ENCODE measurements at regions not wholly inside any gene's neighbourhood (a gene's known extent, or its start where the extent isn't known, plus 50 kb on each side); places are given as distances from the start of the nearest gene placed in this dataset.

GRCh38 chr15:35757765-35758164 is 211.8 kb upstream of the DPH6 start:
- no peaks in the 10 kb centered on the region for H3K36me3 ChIP-seq (ENCODE audit: control insufficient read depth, insufficient read depth, low read length)
- no peak for ATAC-seq (ENCODE audit: low read depth in 2 of 2)

GRCh38 chr15:35764661-35765519 is 218.9 kb upstream of the DPH6 start:
- H3K9me3 ChIP-seq (ENCODE audit: control insufficient read depth in 2 of 2, low read length in 2 of 2) = no peaks in the 10 kb centered on the region
- Mint-ChIP-seq H3K27me3 (peaks cover 4% of the 10 kb centered on the region), H3K4me1 (no peaks in the 10 kb centered on the region), H3K36me3 (no peaks in the 10 kb centered on the region), H3K27ac (no peak overlapping the region), H3K9me3 (peaks cover 0 to 4% (median 0%) of the 10 kb centered on the region in 7 donors), H3K4me3 (no peak overlapping the region)
- DNase-seq = no peak
- H3K36me3 ChIP-seq (ENCODE audit: control insufficient read depth, insufficient read depth, low read length) = no peaks in the 10 kb centered on the region
- ATAC-seq (ENCODE audit: low read depth in 2 of 2) = no peak
- H3K4me3 ChIP-seq (ENCODE audit: low read depth, low read length) = no peak overlapping the region
- H3K4me1 ChIP-seq (ENCODE audit: control insufficient read depth, insufficient read depth, low read length, poor library complexity, severe bottlenecking) = no peaks in the 10 kb centered on the region
- H3K27me3 ChIP-seq (ENCODE audit: control insufficient read depth, insufficient read depth, low read length) = no peaks in the 10 kb centered on the region
- no peak overlapping the region for H3K27ac ChIP-seq (ENCODE audit: insufficient read depth, low read length, poor library complexity, severe bottlenecking)

More at GRCh38 chr15:35757765-35758164, 211.8 kb upstream of the DPH6 start:
- Mint-ChIP-seq H3K27me3 (peaks cover 4% of the 10 kb centered on the region), H3K9me3 (no peaks in the 10 kb centered on the region), H3K36me3 (no peaks in the 10 kb centered on the region), H3K27ac (no peak overlapping the region), H3K4me1 (no peaks in the 10 kb centered on the region), H3K4me3 (no peak overlapping the region)
- Histone ChIP-seq H3K27me3 (ENCODE audit: control insufficient read depth, insufficient read depth, low read length) (no peaks in the 10 kb centered on the region), H3K4me3 (ENCODE audit: low read depth, low read length) (no peak overlapping the region), H3K27ac (ENCODE audit: insufficient read depth, low read length, poor library complexity, severe bottlenecking) (no peak overlapping the region), H3K9me3 (ENCODE audit: control insufficient read depth in 2 of 2, low read length in 2 of 2) (no peaks in the 10 kb centered on the region), H3K4me1 (ENCODE audit: control insufficient read depth, insufficient read depth, low read length, poor library complexity, severe bottlenecking) (no peaks in the 10 kb centered on the region)
- no peak for DNase-seq

GRCh38 chr15:35768949-35769348 is 223.0 kb upstream of the DPH6 start:
- Mint-ChIP-seq H3K36me3 (no peaks in the 10 kb centered on the region), H3K27me3 (no peaks in the 10 kb centered on the region), H3K4me3 (no peak overlapping the region), H3K27ac (no peak overlapping the region), H3K9me3 (peaks cover 0 to 4% (median 0%) of the 10 kb centered on the region in 7 donors), H3K4me1 (no peaks in the 10 kb centered on the region)
- Histone ChIP-seq H3K9me3 (ENCODE audit: control insufficient read depth in 2 of 2, low read length in 2 of 2) (no peaks in the 10 kb centered on the region), H3K4me3 (ENCODE audit: low read depth, low read length) (no peak overlapping the region), H3K4me1 (ENCODE audit: control insufficient read depth, insufficient read depth, low read length, poor library complexity, severe bottlenecking) (no peaks in the 10 kb centered on the region), H3K27me3 (ENCODE audit: control insufficient read depth, insufficient read depth, low read length) (no peaks in the 10 kb centered on the region), H3K36me3 (ENCODE audit: control insufficient read depth, insufficient read depth, low read length) (no peaks in the 10 kb centered on the region), H3K27ac (ENCODE audit: insufficient read depth, low read length, poor library complexity, severe bottlenecking) (no peak overlapping the region)
- no peak for ATAC-seq (ENCODE audit: low read depth in 2 of 2)
- DNase-seq = no peak

- H3K9me3 Mint-ChIP-seq = peaks cover 0 to 4% (median 0%) of the 10 kb centered on the region in 7 donors
- no peaks in the 10 kb centered on the region for H3K4me1 Mint-ChIP-seq
- H3K4me3 Mint-ChIP-seq = no peak overlapping the region
- Histone ChIP-seq H3K4me1 (ENCODE audit: control insufficient read depth, insufficient read depth, low read length, poor library complexity, severe bottlenecking) (no peaks in the 10 kb centered on the region), H3K27me3 (ENCODE audit: control insufficient read depth, insufficient read depth, low read length) (no peaks in the 10 kb centered on the region), H3K27ac (ENCODE audit: insufficient read depth, low read length, poor library complexity, severe bottlenecking) (no peak overlapping the region), H3K9me3 (ENCODE audit: control insufficient read depth in 2 of 2, low read length in 2 of 2) (no peaks in the 10 kb centered on the region), H3K36me3 (ENCODE audit: control insufficient read depth, insufficient read depth, low read length) (no peaks in the 10 kb centered on the region), H3K4me3 (ENCODE audit: low read depth, low read length) (no peak overlapping the region)
- DNase-seq = no peak
- H3K36me3 Mint-ChIP-seq = no peaks in the 10 kb centered on the region
- no peak overlapping the region for H3K27ac Mint-ChIP-seq
- no peaks in the 10 kb centered on the region for H3K27me3 Mint-ChIP-seq
- no peak for ATAC-seq (ENCODE audit: low read depth in 2 of 2)
Measured at GRCh38 chr15:35769656-35770055, 223.7 kb upstream of the DPH6 start.

GRCh38 chr15:35771746-35772442 is 225.9 kb upstream of the DPH6 start:
- Mint-ChIP-seq H3K27me3 (no peaks in the 10 kb centered on the region), H3K9me3 (peaks cover 0 to 2% (median 0%) of the 10 kb centered on the region in 7 donors), H3K4me1 (no peaks in the 10 kb centered on the region), H3K4me3 (no peak overlapping the region), H3K36me3 (no peaks in the 10 kb centered on the region), H3K27ac (no peak overlapping the region)
- no peak for DNase-seq
- no peak overlapping the region for H3K27ac ChIP-seq (ENCODE audit: insufficient read depth, low read length, poor library complexity, severe bottlenecking)
- no peaks in the 10 kb centered on the region for H3K27me3 ChIP-seq (ENCODE audit: control insufficient read depth, insufficient read depth, low read length)
- no peaks in the 10 kb centered on the region for H3K36me3 ChIP-seq (ENCODE audit: control insufficient read depth, insufficient read depth, low read length)
- H3K4me3 ChIP-seq (ENCODE audit: low read depth, low read length) = no peak overlapping the region
- no peaks in the 10 kb centered on the region for H3K9me3 ChIP-seq (ENCODE audit: control insufficient read depth in 2 of 2, low read length in 2 of 2)
- no peak for ATAC-seq (ENCODE audit: low read depth in 2 of 2)
- no peaks in the 10 kb centered on the region for H3K4me1 ChIP-seq (ENCODE audit: control insufficient read depth, insufficient read depth, low read length, poor library complexity, severe bottlenecking)

- no peak for ATAC-seq (ENCODE audit: low read depth in 2 of 2)
- Mint-ChIP-seq H3K4me3 (no peak overlapping the region), H3K36me3 (no peaks in the 10 kb centered on the region), H3K27me3 (no peaks in the 10 kb centered on the region), H3K4me1 (no peaks in the 10 kb centered on the region), H3K27ac (no peak overlapping the region), H3K9me3 (no peaks in the 10 kb centered on the region)
- no peak for DNase-seq
- Histone ChIP-seq H3K27ac (ENCODE audit: insufficient read depth, low read length, poor library complexity, severe bottlenecking) (no peak overlapping the region), H3K36me3 (ENCODE audit: control insufficient read depth, insufficient read depth, low read length) (no peaks in the 10 kb centered on the region), H3K9me3 (ENCODE audit: control insufficient read depth in 2 of 2, low read length in 2 of 2) (no peaks in the 10 kb centered on the region), H3K27me3 (ENCODE audit: control insufficient read depth, insufficient read depth, low read length) (no peaks in the 10 kb centered on the region), H3K4me1 (ENCODE audit: control insufficient read depth, insufficient read depth, low read length, poor library complexity, severe bottlenecking) (no peaks in the 10 kb centered on the region), H3K4me3 (ENCODE audit: low read depth, low read length) (no peak overlapping the region)
Measured at GRCh38 chr15:35774653-35775052, 228.7 kb upstream of the DPH6 start.

- Histone ChIP-seq H3K27ac (ENCODE audit: insufficient read depth, low read length, poor library complexity, severe bottlenecking) (no peak overlapping the region), H3K4me3 (ENCODE audit: low read depth, low read length) (no peak overlapping the region), H3K4me1 (ENCODE audit: control insufficient read depth, insufficient read depth, low read length, poor library complexity, severe bottlenecking) (no peaks in the 10 kb centered on the region), H3K36me3 (ENCODE audit: control insufficient read depth, insufficient read depth, low read length) (no peaks in the 10 kb centered on the region), H3K9me3 (ENCODE audit: control insufficient read depth in 2 of 2, low read length in 2 of 2) (no peaks in the 10 kb centered on the region), H3K27me3 (ENCODE audit: control insufficient read depth, insufficient read depth, low read length) (no peaks in the 10 kb centered on the region)
- no peak for ATAC-seq (ENCODE audit: low read depth in 2 of 2)
- Mint-ChIP-seq H3K9me3 (no peaks in the 10 kb centered on the region), H3K27ac (no peak overlapping the region), H3K27me3 (no peaks in the 10 kb centered on the region), H3K36me3 (no peaks in the 10 kb centered on the region), H3K4me1 (no peaks in the 10 kb centered on the region), H3K4me3 (no peak overlapping the region)
- DNase-seq = no peak
Measured at GRCh38 chr15:35775471-35775870, 229.5 kb upstream of the DPH6 start.

- Mint-ChIP-seq H3K9me3 (no peaks in the 10 kb centered on the region), H3K27ac (no peak overlapping the region), H3K4me3 (no peak overlapping the region), H3K27me3 (no peaks in the 10 kb centered on the region), H3K36me3 (no peaks in the 10 kb centered on the region), H3K4me1 (no peaks in the 10 kb centered on the region)
- Histone ChIP-seq H3K4me3 (ENCODE audit: low read depth, low read length) (no peak overlapping the region), H3K36me3 (ENCODE audit: control insufficient read depth, insufficient read depth, low read length) (no peaks in the 10 kb centered on the region), H3K27ac (ENCODE audit: insufficient read depth, low read length, poor library complexity, severe bottlenecking) (no peak overlapping the region), H3K4me1 (ENCODE audit: control insufficient read depth, insufficient read depth, low read length, poor library complexity, severe bottlenecking) (no peaks in the 10 kb centered on the region), H3K9me3 (ENCODE audit: control insufficient read depth in 2 of 2, low read length in 2 of 2) (no peaks in the 10 kb centered on the region), H3K27me3 (ENCODE audit: control insufficient read depth, insufficient read depth, low read length) (no peaks in the 10 kb centered on the region)
- no peak for DNase-seq
- no peak for ATAC-seq (ENCODE audit: low read depth in 2 of 2)
Measured at GRCh38 chr15:35777061-35777460, 231.1 kb upstream of the DPH6 start.

Measured in CD4-positive, CD25-positive, alpha-beta regulatory T cell (primary cell).